ENCODE measurements at regions not wholly inside any gene's neighbourhood (a gene's known extent, or its start where the extent isn't known, plus 50 kb on each side); places are given as distances from the start of the nearest gene placed in this dataset.

DNA sequence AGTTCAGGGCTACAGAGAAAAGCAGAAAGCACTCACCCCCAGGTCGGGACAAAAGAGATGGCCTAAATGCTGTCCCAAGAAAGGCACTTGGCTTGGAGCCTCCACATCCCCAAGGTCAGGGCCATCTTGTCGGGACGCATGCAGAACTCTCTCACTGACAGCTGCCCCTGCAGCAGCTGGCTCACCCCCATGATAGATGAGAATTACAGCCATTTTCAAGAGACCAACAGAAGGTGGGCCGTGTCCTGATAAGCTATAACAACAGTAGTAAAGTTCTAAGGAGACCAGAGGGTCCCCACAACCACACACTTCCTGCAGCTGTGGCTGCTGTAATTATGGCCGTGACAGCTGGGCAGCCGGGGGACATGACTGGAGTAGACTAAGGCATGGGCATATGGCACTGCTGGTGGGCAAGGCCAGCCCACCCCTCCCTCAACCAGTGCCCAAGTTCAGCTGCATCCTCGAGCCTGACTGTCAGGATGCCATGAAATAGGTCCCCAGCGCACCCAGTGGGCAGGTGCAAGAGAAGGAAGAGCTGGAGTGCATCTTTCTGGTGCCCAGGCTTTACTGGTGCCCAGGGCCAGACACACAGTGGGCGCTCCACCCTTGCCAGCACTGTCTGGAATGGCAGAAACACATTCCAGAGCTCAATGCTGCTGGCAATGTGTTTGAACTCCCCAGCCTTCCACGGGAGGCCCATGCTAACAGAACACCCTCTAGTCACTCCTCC, 436.7 kb upstream of the ZNF507 start:
- no peak overlapping the region for H3K4me3 ChIP-seq (ENCODE audit: low read length in 3 of 3)
- H3K36me3 ChIP-seq (ENCODE audit: control insufficient read depth in 2 of 3, insufficient read depth in 3 of 3, low read length in 3 of 3): no peaks in the 10 kb centered on the region
- FAIRE-seq: no peak
- no peak for DNase-seq
- no peaks in the 10 kb centered on the region for H3K9me3 ChIP-seq (ENCODE audit: control insufficient read depth in 2 of 3, insufficient read depth in 1 of 3, low read length in 3 of 3)
- H3K4me1 ChIP-seq (ENCODE audit: control insufficient read depth in 2 of 3, insufficient read depth in 2 of 3, low read depth in 1 of 3, low read length in 3 of 3): no peaks in the 10 kb centered on the region
- H3K27me3 ChIP-seq (ENCODE audit: control insufficient read depth, insufficient read depth, low read length): no peaks in the 10 kb centered on the region
- TF ChIP-seq, protein P1, sequence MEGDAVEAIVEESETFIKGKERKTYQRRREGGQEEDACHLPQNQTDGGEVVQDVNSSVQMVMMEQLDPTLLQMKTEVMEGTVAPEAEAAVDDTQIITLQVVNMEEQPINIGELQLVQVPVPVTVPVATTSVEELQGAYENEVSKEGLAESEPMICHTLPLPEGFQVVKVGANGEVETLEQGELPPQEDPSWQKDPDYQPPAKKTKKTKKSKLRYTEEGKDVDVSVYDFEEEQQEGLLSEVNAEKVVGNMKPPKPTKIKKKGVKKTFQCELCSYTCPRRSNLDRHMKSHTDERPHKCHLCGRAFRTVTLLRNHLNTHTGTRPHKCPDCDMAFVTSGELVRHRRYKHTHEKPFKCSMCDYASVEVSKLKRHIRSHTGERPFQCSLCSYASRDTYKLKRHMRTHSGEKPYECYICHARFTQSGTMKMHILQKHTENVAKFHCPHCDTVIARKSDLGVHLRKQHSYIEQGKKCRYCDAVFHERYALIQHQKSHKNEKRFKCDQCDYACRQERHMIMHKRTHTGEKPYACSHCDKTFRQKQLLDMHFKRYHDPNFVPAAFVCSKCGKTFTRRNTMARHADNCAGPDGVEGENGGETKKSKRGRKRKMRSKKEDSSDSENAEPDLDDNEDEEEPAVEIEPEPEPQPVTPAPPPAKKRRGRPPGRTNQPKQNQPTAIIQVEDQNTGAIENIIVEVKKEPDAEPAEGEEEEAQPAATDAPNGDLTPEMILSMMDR (IDR thresholded peaks at IDR 0.05; ENCODE audit: borderline replicate concordance, extremely low read depth, insufficient read depth): no peak
- H3K9ac ChIP-seq (ENCODE audit: low read length in 3 of 3): no peak overlapping the region
- H3K27ac ChIP-seq (ENCODE audit: low read depth in 2 of 2, low read length in 2 of 2): no peak overlapping the region
- intact Hi-C loops (cut with DNase I): no loop called here

DNA sequence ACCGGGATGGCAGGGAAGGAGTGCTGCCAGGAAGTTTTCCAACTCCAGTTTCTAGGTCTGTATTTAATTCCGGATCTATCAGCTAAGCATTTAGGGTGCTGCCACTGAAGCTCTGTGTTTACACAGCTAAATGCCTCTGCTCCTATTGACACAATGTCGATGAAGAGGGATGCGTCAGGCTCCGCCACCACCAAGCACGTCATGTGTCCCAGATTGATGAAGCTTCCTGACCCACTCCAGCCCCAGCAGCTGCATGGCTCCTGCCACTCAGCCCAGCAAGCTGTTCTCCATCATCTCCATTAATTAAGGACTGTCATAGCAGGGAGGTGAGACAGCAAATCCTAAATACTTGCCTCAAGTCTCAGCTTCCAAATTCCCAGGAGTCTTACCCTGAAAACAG, 435.2 kb upstream of the ZNF507 start:
- Histone ChIP-seq H3K4me1 (ENCODE audit: control insufficient read depth in 2 of 3, insufficient read depth in 2 of 3, low read depth in 1 of 3, low read length in 3 of 3) (no peaks in the 10 kb centered on the region), H3K9me3 (ENCODE audit: control insufficient read depth in 2 of 3, insufficient read depth in 1 of 3, low read length in 3 of 3) (no peaks in the 10 kb centered on the region), H3K4me3 (ENCODE audit: low read length in 3 of 3) (no peak overlapping the region), H3K36me3 (ENCODE audit: control insufficient read depth in 2 of 3, insufficient read depth in 3 of 3, low read length in 3 of 3) (no peaks in the 10 kb centered on the region), H3K27me3 (ENCODE audit: control insufficient read depth, insufficient read depth, low read length) (no peaks in the 10 kb centered on the region), H3K9ac (ENCODE audit: low read length in 3 of 3) (no peak overlapping the region), H3K27ac (ENCODE audit: low read depth in 2 of 2, low read length in 2 of 2) (no peak overlapping the region)
- FAIRE-seq (no peak), DNase-seq (no peak)
- intact Hi-C loops (cut with DNase I): no loop called here
- TF ChIP-seq, protein P1 (IDR thresholded peaks at IDR 0.05; ENCODE audit: borderline replicate concordance, extremely low read depth, insufficient read depth): no peak

DNA sequence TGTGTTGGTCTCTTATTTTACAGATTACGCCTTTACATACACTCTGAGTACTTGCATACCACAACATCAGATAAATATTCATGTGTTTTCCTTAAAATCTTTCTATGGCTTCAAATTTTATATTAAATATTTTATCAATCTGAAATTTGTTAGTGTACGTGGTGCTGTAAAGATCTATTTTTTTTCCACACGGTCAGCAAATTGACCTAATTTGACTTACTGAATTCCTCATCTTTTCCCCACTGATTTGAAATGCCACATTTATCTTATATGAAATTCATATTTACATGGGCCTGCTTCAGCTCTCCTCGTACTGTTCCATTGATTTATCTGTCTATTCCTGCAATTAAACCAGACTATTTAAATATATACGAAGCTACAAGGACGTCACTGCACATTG, 433.8 kb upstream of the ZNF507 start:
- DNase-seq: no peak
- H3K4me1 ChIP-seq (ENCODE audit: control insufficient read depth in 2 of 3, insufficient read depth in 2 of 3, low read depth in 1 of 3, low read length in 3 of 3): no peaks in the 10 kb centered on the region
- no peaks in the 10 kb centered on the region for H3K36me3 ChIP-seq (ENCODE audit: control insufficient read depth in 2 of 3, insufficient read depth in 3 of 3, low read length in 3 of 3)
- FAIRE-seq: no peak
- intact Hi-C loops (cut with DNase I): no loop called here
- no peak overlapping the region for H3K9ac ChIP-seq (ENCODE audit: low read length in 3 of 3)
- H3K4me3 ChIP-seq (ENCODE audit: low read length in 3 of 3): no peak overlapping the region
- TF ChIP-seq, protein P1 (IDR thresholded peaks at IDR 0.05; ENCODE audit: borderline replicate concordance, extremely low read depth, insufficient read depth): no peak
- no peaks in the 10 kb centered on the region for H3K9me3 ChIP-seq (ENCODE audit: control insufficient read depth in 2 of 3, insufficient read depth in 1 of 3, low read length in 3 of 3)
- no peak overlapping the region for H3K27ac ChIP-seq (ENCODE audit: low read depth in 2 of 2, low read length in 2 of 2)
- no peaks in the 10 kb centered on the region for H3K27me3 ChIP-seq (ENCODE audit: control insufficient read depth, insufficient read depth, low read length)

Measured in kidney (tissue), 13 donors.